Non-pigmented ciliary epithelial cell (primary cell): ENCODE measurements at regions not wholly inside any gene's neighbourhood (a gene's known extent, or its start where the extent isn't known, plus 50 kb on each side); places are given as distances from the start of the nearest gene placed in this dataset.

Experiments used
- DNase-seq: peaks from one replicate; pipeline ENCODE4 v3.0.0-alpha.2; 2010; ENCODE audit warnings: low read depth

DNA sequence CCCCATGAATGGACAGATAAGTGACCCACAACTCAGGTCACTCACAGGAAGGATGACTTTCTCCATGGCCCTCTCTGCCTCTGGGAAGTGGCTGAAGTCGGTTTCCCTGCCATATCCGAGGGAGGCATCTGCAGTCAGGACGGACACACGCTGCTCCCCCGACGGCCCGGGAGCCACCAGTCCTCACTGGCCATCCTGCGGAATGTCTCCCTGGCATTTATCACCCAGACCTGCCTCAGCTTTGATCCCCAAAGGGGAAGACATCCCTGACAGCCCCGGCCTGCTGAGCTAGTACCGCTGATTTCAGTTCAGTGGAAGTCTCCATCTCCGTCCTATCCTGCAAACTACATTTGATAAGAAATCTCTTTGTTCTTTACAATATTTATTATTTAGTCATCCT is 339.5 kb upstream of the MKI67 start:
- DNase-seq: no peak

GRCh38 chr10:128466831-128467371 is 340.7 kb upstream of the MKI67 start:
- no peak for DNase-seq

DNA sequence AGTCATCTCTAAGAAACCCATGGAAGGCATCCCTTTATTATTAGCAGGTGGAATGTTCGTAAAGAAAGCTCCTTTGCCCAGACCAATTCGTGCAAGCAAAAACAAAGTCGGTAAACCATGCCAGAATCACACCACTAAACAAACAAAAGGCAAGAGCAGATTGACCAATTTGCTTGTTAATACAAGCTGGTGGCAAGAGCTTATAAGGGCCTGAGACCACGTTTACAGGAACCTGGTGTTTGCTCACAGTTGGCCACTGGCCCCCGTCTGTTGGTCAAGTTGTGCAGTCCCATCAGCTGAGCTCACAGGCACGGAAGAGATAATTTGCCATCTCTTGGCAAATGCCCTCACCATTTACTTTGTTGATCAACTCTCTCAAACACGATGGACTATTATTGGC is 342.2 kb upstream of the MKI67 start:
- DNase-seq: no peak

DNA sequence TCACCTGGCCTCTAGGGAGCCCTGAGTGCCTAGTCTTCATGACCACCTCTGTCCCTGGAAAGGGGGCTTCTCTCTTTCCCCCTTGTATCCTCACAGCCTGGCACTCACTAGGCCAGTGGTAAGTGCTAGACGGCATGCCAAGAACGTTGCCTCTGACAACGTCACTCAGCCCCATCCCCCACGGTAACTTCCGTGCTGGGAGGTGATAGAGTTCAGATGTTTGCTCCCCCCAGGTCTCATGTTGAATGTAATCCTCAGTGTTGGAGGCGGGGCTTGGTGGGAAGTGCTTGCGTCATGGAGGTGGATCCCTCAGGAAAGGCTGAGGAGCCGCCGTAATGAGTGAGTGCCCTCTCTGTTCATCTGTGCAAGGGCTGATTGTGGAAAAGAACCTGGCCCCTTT is 343.3 kb upstream of the MKI67 start:
- no peak for DNase-seq

DNA sequence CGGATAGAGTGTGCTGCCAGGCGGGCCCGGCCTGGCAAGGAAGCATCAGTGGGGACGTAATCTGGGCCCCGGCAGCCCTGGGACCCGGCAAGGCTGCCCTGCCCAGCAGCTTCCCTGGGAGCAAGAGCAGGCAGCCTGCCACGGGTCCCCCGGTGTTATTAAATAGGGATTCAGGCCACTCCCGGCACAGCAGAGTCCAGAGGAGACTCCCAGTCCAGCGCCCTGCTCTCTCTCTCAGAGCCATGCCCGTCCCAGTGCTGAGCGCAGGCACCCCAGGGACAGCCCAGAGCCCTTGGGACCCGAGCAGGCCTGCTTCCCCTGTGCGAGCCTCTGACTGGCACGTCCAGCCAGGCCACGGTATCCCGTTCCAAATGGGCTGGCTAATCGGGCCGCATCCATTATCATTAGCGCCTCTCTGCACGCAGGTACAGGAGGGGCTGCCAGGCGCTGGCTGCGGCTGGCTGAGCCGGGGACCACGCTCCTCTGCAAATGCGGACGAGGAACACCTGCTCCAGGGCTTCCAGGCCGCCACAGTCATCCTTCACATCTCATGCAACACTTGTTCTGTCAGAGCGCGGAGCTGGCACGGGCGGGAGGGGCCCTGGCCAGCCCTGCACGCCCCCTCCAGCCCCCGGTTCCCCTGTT is 344.2 kb upstream of the MKI67 start:
- no peak for DNase-seq

DNA sequence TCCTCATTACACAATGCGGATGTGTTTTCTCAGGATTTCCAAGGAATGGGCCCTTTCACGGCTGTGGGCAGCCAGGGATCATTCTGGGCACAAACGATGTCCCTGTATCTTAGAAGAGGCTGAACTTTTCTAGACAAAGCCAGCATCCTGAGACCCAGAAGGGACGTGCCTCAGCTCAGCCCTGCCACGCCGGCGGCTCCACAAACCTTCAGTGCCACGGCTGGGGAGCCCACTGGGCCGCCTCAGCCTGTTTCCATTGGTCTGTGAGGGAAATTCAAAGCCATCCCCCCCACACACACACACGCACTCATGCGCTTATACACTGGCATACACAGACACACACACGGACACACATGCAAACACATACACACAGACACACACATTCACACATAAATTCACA is 344.9 kb upstream of the MKI67 start:
- DNase-seq: no peak

- no peak for DNase-seq
Observed at GRCh38 chr10:128472196-128472595, 346.0 kb upstream of the MKI67 start.

DNA sequence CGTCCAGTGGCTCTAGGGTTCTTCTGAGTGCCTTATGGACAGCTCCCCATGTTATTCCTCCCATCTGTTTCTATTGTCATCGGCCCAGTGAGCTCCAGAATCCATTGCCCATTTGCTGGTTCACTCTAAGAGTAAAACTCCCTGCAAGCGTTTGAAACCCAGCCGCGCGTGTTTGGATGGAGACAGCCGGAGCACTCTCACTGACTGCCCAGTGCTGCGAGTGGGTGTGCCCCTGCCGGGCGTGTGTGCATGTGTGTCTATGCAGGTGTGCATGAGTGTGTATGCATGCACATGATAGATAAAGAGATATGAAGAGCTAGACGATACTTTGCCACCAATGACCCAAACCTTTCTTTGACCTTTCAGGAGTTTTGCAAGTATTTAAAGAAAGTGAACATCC is 347.2 kb upstream of the MKI67 start:
- DNase-seq: no peak

- DNase-seq: no peak
Observed at GRCh38 chr10:128473911-128474310, 347.7 kb upstream of the MKI67 start.

GRCh38 chr10:128474571-128474970 is 348.3 kb upstream of the MKI67 start:
- no peak for DNase-seq

DNA sequence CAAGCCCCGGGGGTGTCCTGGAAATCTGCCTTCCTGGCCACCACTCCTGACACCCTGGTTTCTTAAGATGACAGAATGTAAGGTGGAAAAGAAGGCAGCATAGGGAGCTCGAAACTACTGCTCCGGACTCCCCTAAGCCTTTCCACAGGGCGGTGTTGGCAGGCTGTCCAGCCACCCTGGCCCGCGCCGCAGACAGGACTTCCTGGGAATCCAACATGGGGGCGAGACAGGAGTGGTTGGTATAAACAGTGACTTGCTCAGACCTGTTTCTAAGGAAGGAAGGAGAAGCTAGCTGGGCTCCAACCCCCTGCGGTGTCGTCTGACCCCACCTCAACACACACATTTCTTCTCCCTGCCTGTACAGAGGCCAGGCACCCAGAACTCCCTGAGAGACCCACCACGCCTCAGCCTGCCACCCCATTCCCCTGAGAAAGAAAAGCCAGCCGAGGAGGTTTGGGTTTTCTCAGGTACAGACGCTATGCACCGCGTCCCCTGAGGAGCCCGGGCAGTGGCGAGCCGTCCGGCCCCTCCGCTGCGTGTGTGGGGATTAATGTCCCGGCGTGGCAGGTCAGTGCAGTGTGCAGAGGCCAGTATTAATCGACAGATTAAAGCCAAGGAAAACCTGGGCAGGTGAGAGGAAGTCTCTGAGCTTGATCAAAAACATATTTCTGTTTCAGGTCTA is 349.6 kb upstream of the MKI67 start:
- DNase-seq: no peak

DNA sequence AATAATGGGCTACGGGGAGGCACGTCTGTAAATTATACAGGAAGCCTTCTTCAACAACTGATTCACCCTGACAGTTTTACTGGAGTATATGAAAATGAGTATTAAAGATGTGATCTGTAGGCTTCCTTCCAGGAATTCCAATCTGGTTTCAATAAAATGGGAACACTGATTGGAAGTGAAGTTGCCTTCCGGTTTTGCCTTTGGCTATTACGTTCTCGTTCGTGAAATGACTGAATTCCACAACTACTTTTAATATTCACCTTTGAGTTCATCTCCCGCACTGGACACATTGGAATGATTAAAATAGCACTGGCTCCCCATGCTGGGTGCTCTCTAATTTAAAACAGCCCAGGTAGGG is 350.1 kb upstream of the MKI67 start:
- DNase-seq: no peak

DNA sequence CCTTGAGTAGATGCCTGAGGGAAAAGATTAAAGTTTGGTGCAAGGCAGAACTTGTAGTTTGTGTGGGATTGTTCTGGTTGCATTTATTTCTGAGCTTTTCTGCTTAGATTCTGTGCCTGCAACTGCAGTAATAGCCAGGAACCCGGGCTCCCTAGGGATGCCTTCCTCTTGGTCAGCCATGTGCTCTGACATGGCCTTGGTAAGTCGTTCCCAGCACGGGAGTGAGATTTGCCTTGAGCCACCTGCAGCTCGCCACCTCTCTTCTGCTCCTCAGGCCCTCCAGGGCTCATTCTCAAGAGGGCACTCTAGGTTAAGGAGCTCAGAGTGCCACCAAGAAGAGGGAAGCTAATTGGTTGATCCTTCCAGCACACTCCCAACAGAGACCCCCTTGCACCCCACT is 350.6 kb upstream of the MKI67 start:
- DNase-seq: no peak

GRCh38 chr10:128480601-128481000 is 354.4 kb upstream of the MKI67 start:
- no peak for DNase-seq

- DNase-seq: no peak
Observed at GRCh38 chr10:128481152-128481840, 355.1 kb upstream of the MKI67 start.

GRCh38 chr10:128482052-128482451 is 355.8 kb upstream of the MKI67 start:
- DNase-seq: no peak

DNA sequence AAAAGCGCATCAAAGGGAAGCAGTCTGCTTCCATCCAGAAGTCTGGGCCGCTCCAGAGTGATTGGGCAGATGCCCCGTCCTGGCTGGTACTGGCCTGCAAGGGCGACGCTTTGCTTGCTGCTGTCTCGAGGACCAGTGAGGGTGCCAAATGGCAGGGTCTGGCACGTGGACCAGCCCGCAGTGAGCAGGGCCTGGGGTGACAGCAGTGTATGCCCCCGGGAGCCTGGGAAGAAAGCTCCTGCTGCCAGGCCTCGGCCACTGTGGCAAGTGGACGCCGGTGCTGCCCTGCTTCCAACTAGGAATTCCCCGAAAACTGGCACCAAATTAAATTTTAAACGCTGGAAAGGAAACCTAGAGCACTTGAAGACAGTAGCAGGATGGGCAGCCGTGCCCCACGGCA is 357.0 kb upstream of the MKI67 start:
- no peak for DNase-seq

- no peak for DNase-seq
Observed at GRCh38 chr10:128484041-128484440, 357.8 kb upstream of the MKI67 start.

- no peak for DNase-seq
Observed at GRCh38 chr10:128485701-128486235, 359.5 kb upstream of the MKI67 start.

- no peak for DNase-seq
Observed at GRCh38 chr10:128487517-128487916, 361.3 kb upstream of the MKI67 start.

GRCh38 chr10:128489324-128490247 is 363.4 kb upstream of the MKI67 start:
- DNase-seq: no peak

DNA sequence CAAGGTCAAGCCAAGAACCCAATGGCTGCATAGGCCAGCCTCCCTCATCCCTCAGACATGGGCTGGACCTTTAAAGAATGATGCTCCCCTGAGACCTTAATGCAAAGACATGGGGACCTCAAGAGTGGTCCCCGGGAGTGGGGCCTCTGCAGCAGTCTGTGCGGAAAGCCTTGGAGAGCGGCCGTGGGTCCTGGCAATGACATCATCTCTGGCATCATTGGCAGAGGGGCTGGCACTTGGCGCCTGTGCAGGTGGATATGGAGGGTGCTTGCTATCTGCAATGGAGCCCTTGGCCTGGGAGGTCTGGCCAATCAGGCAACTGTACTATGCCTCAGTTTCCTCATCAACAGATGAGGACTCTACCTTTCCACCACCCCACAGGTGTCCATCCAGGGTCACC is 365.5 kb upstream of the MKI67 start:
- DNase-seq: no peak
